GM20000 (cell line): ENCODE measurements at regions not wholly inside any gene's neighbourhood (a gene's known extent, or its start where the extent isn't known, plus 50 kb on each side); places are given as distances from the start of the nearest gene placed in this dataset.
A peak's percentile ranks its signal among the peaks of the same experiment; 100 is the strongest.
"Not testable (repeated sequence)": the region's sequence is repeated elsewhere in the genome, so short reads cannot be mapped to it uniquely, and the experiment has no call there.

Experiments used
- DNase-seq: peaks from one replicate; pipeline ENCODE4 v3.0.0; 2012; ENCODE audit warnings: low spot score
- CTCF ChIP-seq: IDR thresholded peaks from 2 replicates; pipeline ENCODE4 v1.5.1; 2012; ENCODE audit warnings: mild to moderate bottlenecking, control low read depth; ENCODE audit errors: extremely low read depth, missing control alignments

GRCh38 chr1:117708323-117709248 is 102.7 kb downstream of the TENT5C start:
- no peak for TF ChIP-seq CTCF
- no peak for DNase-seq

- DNase-seq: no peak
- TF ChIP-seq CTCF: no peak
Measured at GRCh38 chr1:117709249-117709691, 103.4 kb downstream of the TENT5C start.

GRCh38 chr1:117710710-117711109 is 104.9 kb downstream of the TENT5C start:
- TF ChIP-seq CTCF: peak; percentile 27
- DNase-seq: no peak

- DNase-seq: no peak
Measured at GRCh38 chr1:117712621-117713020, 106.8 kb downstream of the TENT5C start.

GRCh38 chr1:117714546-117714945 is 108.7 kb downstream of the TENT5C start:
- no peak for TF ChIP-seq CTCF
- no peak for DNase-seq

More at GRCh38 chr1:117712621-117713020, 106.8 kb downstream of the TENT5C start:
- no peak for TF ChIP-seq CTCF

- not testable (repeated sequence) for DNase-seq
Measured at GRCh38 chr1:117716030-117716429, 110.2 kb downstream of the TENT5C start.

- not testable (repeated sequence) for DNase-seq
Measured at GRCh38 chr1:117717980-117718379, 112.1 kb downstream of the TENT5C start.

GRCh38 chr1:117718596-117718995 is 112.7 kb downstream of the TENT5C start:
- not testable (repeated sequence) for DNase-seq

- TF ChIP-seq CTCF: no peak
- DNase-seq: no peak
Measured at GRCh38 chr1:117719004-117719403, 113.2 kb downstream of the TENT5C start.
